Heart right ventricle (tissue), 16 donors: ENCODE measurements at regions not wholly inside any gene's neighbourhood (a gene's known extent, or its start where the extent isn't known, plus 50 kb on each side); places are given as distances from the start of the nearest gene placed in this dataset.

ENCODE experiments used
- ATAC-seq, 8 donors: fragments of 200-7000 bp; cut with Tn5 transposase; one replicate each; pipeline ENCODE4 v1.9.1; 2020; ENCODE audit warnings: mild to moderate bottlenecking in 8 of 8, moderate library complexity in 8 of 8, moderate number of reproducible peaks in 1 of 8
- DNase-seq, 2 donors: peaks; one replicate each; pipeline ENCODE4 v3.0.0-alpha.2; 2020
- H3K27ac ChIP-seq, 10 donors: fragments of 200-600 bp; sonication (generic) in 2 of 10; one replicate each; pipeline versions ENCODE4 v1.5.0 to v1.8.0; 2020 to 2022; ENCODE audit warnings: mild to moderate bottlenecking in 3 of 10
- H3K27me3 ChIP-seq, 7 donors: fragments of 200-600 bp; one replicate each; pipeline ENCODE4 v1.8.0; 2021 to 2022; ENCODE audit warnings: mild to moderate bottlenecking in 2 of 7
- H3K36me3 ChIP-seq, 9 donors: fragments of 200-600 bp; sonication (generic) in 1 of 9; one replicate each; pipeline versions ENCODE4 v1.5.0 to v1.8.0; 2020 to 2022; ENCODE audit warnings: mild to moderate bottlenecking in 2 of 9
- H3K4me1 ChIP-seq, 9 donors: fragments of 200-600 bp; sonication (generic) in 1 of 9; one replicate each; pipeline versions ENCODE4 v1.5.0 to v1.8.0; 2020 to 2022; ENCODE audit warnings: mild to moderate bottlenecking in 4 of 9
- H3K4me3 ChIP-seq, 10 donors: fragments of 200-600 bp; sonication (generic) in 2 of 10; one replicate each; pipeline versions ENCODE4 v1.5.0 to v1.8.0; 2020 to 2022; ENCODE audit warnings: mild to moderate bottlenecking in 7 of 10, moderate library complexity in 2 of 10
- H3K9me3 ChIP-seq, 11 donors: fragments of 200-600 bp in 10 of 11; sonication (generic) in 2 of 11; one replicate each; pipeline versions ENCODE4 v1.5.0 to v1.8.0; 2013 to 2022; ENCODE audit warnings: mild to moderate bottlenecking in 2 of 11, control low read depth in 1 of 11, moderate library complexity in 1 of 11
- WGBS, 2 donors: extraction: QIAGEN DNeasy Blood & Tissue Kit; methylation state at CpG; one replicate each; pipeline ENCODE4 v1.1.7; 2013; ENCODE audit warnings: inconsistent platforms in 1 of 2; 5-methylcytosine and 5-hydroxymethylcytosine counted together
- intact Hi-C, 10 donors: fragments of 100-400 bp; cut with DNase I; formaldehyde crosslinking; loops; one replicate each; pipeline versions ENCODE4 v1.11.1 to v1.14.2; 2022
- TF ChIP-seq, protein P1 (sequence below), 9 donors: fragments of 200-600 bp; sonication (generic) in 2 of 9; IDR thresholded peaks; one replicate each; pipeline versions ENCODE4 v1.5.0 to v1.8.0; 2021 to 2022; ENCODE audit warnings: antibody characterized with exemption in 9 of 9, mild to moderate bottlenecking in 5 of 9, moderate library complexity in 1 of 9
- donor health status: Arrhythmogenic right ventricular cardiomyopathy.
- donor health status: ischemic (EF 13 %, LVEDD 7.1; RV severe dilation, severe dysfunction).
- donor health status: healthy with polysubstance abuse.
- donor health status: DM: no; HTN: yes; CAD: no.
- donor health status: DM: no; HTN: no; CAD: no.
- donor health status: ischemic (EF 25% LVEDD 6.9; RV normal size, moderate dysfunction).
- donor health status: ischemic (EF 25% LVEDD 5.7; RV mildly dilated, moderate dysfunction).
- donor health status: healthy.
- donor health status: DM: yes; HTN: yes; CAD: no.
- donor health status: Ischemic cardiomyopathy.
- donor health status: ischemic (EF 35%, LVEDD 5.7; RV mildly dilated, moderate dysfunction).
- donor health status: nonischemic (EF 11% LVEDD 7.7; RV severe dilation, severe dysfunction).
- donor health status: DM: yes; HTN: yes; CAD: no.
- donor health status: PGD.
- donor health status: ischemic (EF 29% LVEDD 5.4; RV normal size, mild dysfunction).
- donor health status: nonischemic (EF 23%, LVEDD 6.1; RV moderate dilation, normal function).

DNA sequence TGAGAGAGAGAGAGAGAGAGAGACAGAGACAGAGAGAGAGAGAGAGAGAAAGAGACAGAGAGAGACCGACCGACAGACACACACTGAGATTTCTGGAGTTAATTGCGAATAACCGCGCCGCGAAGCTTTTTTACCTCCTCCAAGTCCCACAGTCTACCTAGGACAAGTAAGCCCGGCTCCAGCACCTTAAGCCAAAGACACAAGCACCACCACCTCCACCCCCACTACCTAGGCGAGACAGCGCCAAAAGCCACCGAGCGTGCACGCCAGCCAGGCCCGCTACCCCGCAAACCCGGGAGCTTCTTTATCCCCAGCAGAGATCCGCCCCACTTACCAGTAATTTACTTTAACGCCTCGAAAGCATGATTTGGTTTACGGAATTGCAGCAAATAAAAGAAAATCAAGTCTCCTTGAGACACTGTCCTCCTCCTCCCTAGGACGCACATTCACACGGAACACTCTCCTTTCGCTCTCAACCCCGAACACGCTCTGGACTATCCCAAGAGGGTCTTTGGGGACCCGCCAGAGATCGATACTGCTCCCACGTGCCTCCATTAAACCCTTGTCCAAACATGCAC, 649.6 kb upstream of the DIPK2B start:
- H3K27ac ChIP-seq: no peak overlapping the region
- H3K4me1 ChIP-seq: peaks cover 0 to 5% (median 0%) of the 10 kb centered on the region in 9 donors
- H3K36me3 ChIP-seq: no peaks in the 10 kb centered on the region
- 1 to 2% methylated on average over 25 to 28 of the region's 28 CpGs for WGBS, 2 donors
- intact Hi-C loops: no loop called here
- peaks cover 0 to 88% (median 0%) of the 10 kb centered on the region in 7 donors for H3K27me3 ChIP-seq
- peak in 1 of 2 donors; percentile 2 for DNase-seq
- peak in 3 of 8 donors; percentile 17 to 25 (median 17) for ATAC-seq
- H3K4me3 ChIP-seq: peak overlapping the region; percentile 32 to 58 (median 51)
- TF ChIP-seq, protein P1, sequence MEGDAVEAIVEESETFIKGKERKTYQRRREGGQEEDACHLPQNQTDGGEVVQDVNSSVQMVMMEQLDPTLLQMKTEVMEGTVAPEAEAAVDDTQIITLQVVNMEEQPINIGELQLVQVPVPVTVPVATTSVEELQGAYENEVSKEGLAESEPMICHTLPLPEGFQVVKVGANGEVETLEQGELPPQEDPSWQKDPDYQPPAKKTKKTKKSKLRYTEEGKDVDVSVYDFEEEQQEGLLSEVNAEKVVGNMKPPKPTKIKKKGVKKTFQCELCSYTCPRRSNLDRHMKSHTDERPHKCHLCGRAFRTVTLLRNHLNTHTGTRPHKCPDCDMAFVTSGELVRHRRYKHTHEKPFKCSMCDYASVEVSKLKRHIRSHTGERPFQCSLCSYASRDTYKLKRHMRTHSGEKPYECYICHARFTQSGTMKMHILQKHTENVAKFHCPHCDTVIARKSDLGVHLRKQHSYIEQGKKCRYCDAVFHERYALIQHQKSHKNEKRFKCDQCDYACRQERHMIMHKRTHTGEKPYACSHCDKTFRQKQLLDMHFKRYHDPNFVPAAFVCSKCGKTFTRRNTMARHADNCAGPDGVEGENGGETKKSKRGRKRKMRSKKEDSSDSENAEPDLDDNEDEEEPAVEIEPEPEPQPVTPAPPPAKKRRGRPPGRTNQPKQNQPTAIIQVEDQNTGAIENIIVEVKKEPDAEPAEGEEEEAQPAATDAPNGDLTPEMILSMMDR (IDR thresholded peaks at IDR 0.05): no peak
- no peaks in the 10 kb centered on the region for H3K9me3 ChIP-seq

DNA sequence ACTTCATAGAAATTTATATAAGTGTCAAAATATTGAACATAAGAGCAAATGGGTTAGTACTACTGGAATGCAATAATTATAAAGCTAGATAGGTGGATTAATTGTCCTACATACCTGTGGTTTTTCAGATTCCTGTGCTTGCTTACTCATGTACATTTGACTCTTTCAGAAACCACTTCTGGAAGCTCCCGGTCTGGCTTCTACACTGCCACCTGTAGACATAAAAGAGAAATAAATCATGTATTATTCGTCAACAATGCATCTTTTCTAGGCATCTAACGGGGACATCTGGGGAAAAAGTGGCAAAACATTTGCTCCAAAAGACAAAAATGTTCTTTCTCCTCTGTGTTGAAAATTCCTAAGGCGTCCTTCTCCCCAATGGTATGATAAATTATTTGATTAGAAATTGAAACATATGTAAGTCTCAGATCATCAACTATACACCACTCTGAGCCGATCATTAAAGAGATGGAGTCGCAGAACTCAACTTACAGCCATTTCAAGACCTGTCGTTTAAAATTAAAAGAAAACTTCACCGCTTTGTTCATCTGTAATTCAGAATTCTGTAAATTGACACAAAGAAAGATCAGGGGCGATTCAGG, 648.7 kb upstream of the DIPK2B start:
- peak overlapping the region in 2 of 10 donors; percentile 5 to 12 for H3K4me3 ChIP-seq
- H3K36me3 ChIP-seq: no peaks in the 10 kb centered on the region
- no peaks in the 10 kb centered on the region for H3K9me3 ChIP-seq
- 14 to 16% methylated on average over 9 of the region's 9 CpGs for WGBS, 2 donors
- ATAC-seq: no peak
- H3K27me3 ChIP-seq: peaks cover 0 to 87% (median 0%) of the 10 kb centered on the region in 7 donors
- no peak overlapping the region for H3K27ac ChIP-seq
- H3K4me1 ChIP-seq: peaks cover 0 to 5% (median 0%) of the 10 kb centered on the region in 9 donors
- TF ChIP-seq, protein P1 (IDR thresholded peaks at IDR 0.05): peak in 7 of 9 donors; percentile 8 to 49 (median 40)
- intact Hi-C loops: loop anchor here in 4 of 10 donors (5.0 to 10.0 kb wide), 4 partner anchors 255 to 525 kb away; no protein-coding TSS in a partner anchor
- peak in 1 of 2 donors; percentile 2 for DNase-seq

DNA sequence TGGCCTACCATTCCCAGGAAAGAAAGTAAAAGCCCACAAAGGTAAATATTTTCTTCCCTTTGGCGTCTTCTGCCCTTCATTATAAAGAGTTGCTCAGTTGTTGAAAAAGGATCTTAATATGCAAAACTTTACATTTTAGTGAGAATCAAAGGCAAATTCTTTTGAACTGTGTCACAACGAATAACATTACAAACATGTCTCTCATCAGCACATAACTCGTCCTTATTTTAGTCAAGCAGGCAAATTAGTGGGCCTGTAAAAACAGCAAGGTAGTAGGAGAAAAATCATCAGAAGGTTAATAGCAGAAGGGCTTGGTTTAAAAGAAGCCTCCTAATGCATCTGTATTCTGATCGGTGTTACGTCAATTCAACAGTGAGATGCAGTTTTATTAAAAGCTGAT, 647.3 kb upstream of the DIPK2B start:
- TF ChIP-seq, protein P1 (IDR thresholded peaks at IDR 0.05): no peak
- Histone ChIP-seq H3K27ac (no peak overlapping the region), H3K4me1 (peaks cover 0 to 5% (median 0%) of the 10 kb centered on the region in 9 donors), H3K4me3 (no peak overlapping the region), H3K9me3 (no peaks in the 10 kb centered on the region), H3K27me3 (peaks cover 0 to 76% (median 0%) of the 10 kb centered on the region in 7 donors), H3K36me3 (no peaks in the 10 kb centered on the region)
- 94 to 97% methylated on average over 5 of the region's 5 CpGs for WGBS, 2 donors
- ATAC-seq (no peak), DNase-seq (no peak)
- intact Hi-C loops: loop anchor here in 4 of 10 donors (5.0 to 10.0 kb wide), 4 partner anchors 253 to 523 kb away; no protein-coding TSS in a partner anchor

DNA sequence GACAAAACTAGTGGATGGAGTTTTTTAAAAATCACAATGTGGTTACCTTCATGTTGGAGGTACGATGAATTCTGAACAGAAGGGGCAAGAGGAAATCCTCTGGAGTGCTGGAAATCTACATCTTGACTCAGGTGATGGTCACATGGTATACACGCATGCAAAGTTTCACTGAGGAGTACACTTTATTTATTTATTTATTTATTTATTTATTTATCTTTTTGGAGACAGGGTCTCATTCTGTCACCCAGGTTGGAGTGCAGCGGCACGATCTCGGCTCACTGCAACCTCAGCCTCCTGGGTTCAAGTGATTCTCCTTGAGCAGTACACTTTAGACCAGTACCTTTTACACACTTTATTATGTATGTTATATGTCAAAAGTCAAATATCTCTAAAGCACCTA, 645.7 kb upstream of the DIPK2B start:
- H3K27ac ChIP-seq: no peak overlapping the region
- WGBS, 2 donors: 98 to 99% methylated on average over 5 of the region's 5 CpGs
- TF ChIP-seq, protein P1 (IDR thresholded peaks at IDR 0.05): no peak
- no peak for DNase-seq
- no peaks in the 10 kb centered on the region for H3K36me3 ChIP-seq
- H3K9me3 ChIP-seq: no peaks in the 10 kb centered on the region
- no peak overlapping the region for H3K4me3 ChIP-seq
- peaks cover 0 to 5% (median 0%) of the 10 kb centered on the region in 9 donors for H3K4me1 ChIP-seq
- no peak for ATAC-seq
- peaks cover 0 to 68% (median 0%) of the 10 kb centered on the region in 7 donors for H3K27me3 ChIP-seq
- intact Hi-C loops: loop anchor here in 4 of 10 donors (5.0 to 10.0 kb wide), 4 partner anchors 252 to 522 kb away; no protein-coding TSS in a partner anchor
